ENCODE measurements at regions not wholly inside any gene's neighbourhood (a gene's known extent, or its start where the extent isn't known, plus 50 kb on each side); places are given as distances from the start of the nearest gene placed in this dataset.

DNA sequence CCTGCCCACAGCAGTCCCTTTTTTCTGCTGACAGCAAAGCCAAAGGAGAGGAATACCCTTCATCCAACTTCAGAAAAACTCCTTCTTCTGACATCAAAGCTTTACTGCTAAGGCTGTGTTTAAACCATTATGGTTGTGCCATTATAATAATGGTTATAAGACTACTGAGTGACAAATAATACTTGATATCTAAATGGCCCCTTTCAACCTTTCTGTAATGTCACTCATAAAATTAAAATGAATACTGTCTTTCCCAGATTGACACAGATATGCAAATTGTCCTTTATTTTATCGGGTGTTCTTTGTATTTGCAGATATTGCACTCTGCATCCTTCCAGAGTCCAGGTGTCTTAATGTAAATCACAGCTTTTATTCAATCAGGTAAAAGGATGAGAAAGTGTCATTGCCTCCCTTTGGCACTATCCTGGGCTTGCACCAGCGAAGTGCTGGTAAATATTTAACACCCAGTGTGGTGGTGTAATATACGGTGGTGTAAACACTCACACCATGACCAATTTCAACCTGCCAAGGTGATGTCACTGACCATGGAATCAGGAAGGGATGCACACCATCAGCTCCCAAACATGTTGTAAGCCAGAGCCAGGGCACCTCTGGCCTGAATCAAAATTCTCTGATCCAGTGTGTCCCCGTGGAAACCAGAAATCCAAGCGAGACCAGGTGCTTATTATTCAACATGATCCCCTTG lies 139.4 kb upstream of the TENM3 start:
- ChIA-PET POLR2A (no interaction called here), CTCF (interaction anchor here (1.9 kb wide), 1 partner anchor 14 kb away, joined by 4 read pairs; no protein-coding TSS in a partner anchor)
- H3K9me3 Mint-ChIP-seq (ENCODE audit: unreplicated experiment) = no peaks in the 10 kb centered on the region

DNA sequence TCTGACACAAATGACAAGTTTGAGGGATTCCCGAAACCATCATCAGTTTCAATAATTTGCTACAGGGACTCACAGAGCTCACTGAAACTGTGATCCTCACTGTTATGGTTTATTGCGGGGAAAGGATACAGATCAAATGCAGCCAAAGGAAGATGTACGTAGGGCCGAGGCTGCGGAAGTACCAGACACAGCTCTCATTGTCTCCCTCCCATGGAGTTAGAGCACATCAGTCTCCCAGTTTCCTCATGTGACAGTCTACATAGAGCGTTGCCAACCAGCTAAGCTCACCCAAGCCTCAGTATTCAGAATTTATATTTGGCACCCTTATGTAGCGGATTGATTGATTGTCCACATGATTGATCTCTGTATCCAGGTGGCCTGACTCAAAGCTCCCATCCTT lies 137.8 kb upstream of the TENM3 start:
- ChIA-PET POLR2A (no interaction called here), CTCF (interaction anchor here (0.6 to 1.1 kb wide), 3 partner anchors 15 to 510 kb away, joined by 3 to 4 read pairs (median 3); no protein-coding TSS in a partner anchor)
- H3K36me3 Mint-ChIP-seq (ENCODE audit: insufficient read depth, unreplicated experiment) = no peaks in the 10 kb centered on the region
- TF ChIP-seq, protein P1, sequence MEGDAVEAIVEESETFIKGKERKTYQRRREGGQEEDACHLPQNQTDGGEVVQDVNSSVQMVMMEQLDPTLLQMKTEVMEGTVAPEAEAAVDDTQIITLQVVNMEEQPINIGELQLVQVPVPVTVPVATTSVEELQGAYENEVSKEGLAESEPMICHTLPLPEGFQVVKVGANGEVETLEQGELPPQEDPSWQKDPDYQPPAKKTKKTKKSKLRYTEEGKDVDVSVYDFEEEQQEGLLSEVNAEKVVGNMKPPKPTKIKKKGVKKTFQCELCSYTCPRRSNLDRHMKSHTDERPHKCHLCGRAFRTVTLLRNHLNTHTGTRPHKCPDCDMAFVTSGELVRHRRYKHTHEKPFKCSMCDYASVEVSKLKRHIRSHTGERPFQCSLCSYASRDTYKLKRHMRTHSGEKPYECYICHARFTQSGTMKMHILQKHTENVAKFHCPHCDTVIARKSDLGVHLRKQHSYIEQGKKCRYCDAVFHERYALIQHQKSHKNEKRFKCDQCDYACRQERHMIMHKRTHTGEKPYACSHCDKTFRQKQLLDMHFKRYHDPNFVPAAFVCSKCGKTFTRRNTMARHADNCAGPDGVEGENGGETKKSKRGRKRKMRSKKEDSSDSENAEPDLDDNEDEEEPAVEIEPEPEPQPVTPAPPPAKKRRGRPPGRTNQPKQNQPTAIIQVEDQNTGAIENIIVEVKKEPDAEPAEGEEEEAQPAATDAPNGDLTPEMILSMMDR (IDR thresholded peaks at IDR 0.05; ENCODE audit: unreplicated experiment) = no peak
- intact Hi-C loops (cut with micrococcal nuclease) = no loop called here
- H3K9me3 Mint-ChIP-seq (ENCODE audit: unreplicated experiment) = no peaks in the 10 kb centered on the region
- no peaks in the 10 kb centered on the region for H3K27me3 Mint-ChIP-seq (ENCODE audit: insufficient read depth, unreplicated experiment)
- no peak for DNase-seq (ENCODE audit: unreplicated experiment)
- H3K27ac Mint-ChIP-seq (ENCODE audit: low read depth, unreplicated experiment) = no peak overlapping the region
- no TSS peak for BruUV-seq (replicated peaks)
- H3K4me1 Mint-ChIP-seq (ENCODE audit: insufficient read depth, unreplicated experiment) = no peaks in the 10 kb centered on the region
- H3K4me3 Mint-ChIP-seq (ENCODE audit: unreplicated experiment) = no peak overlapping the region

More for the DNA sequence above, 139.4 kb upstream of the TENM3 start:
- no peaks in the 10 kb centered on the region for H3K4me1 Mint-ChIP-seq (ENCODE audit: insufficient read depth, unreplicated experiment)
- H3K36me3 Mint-ChIP-seq (ENCODE audit: insufficient read depth, unreplicated experiment) = no peaks in the 10 kb centered on the region
- DNase-seq (ENCODE audit: unreplicated experiment) = no peak
- H3K4me3 Mint-ChIP-seq (ENCODE audit: unreplicated experiment) = no peak overlapping the region
- BruUV-seq (replicated peaks) = no TSS peak
- no peaks in the 10 kb centered on the region for H3K27me3 Mint-ChIP-seq (ENCODE audit: insufficient read depth, unreplicated experiment)
- TF ChIP-seq, protein P1 (IDR thresholded peaks at IDR 0.05; ENCODE audit: unreplicated experiment) = no peak
- intact Hi-C loops (cut with micrococcal nuclease) = no loop called here
- H3K27ac Mint-ChIP-seq (ENCODE audit: low read depth, unreplicated experiment) = no peak overlapping the region

DNA sequence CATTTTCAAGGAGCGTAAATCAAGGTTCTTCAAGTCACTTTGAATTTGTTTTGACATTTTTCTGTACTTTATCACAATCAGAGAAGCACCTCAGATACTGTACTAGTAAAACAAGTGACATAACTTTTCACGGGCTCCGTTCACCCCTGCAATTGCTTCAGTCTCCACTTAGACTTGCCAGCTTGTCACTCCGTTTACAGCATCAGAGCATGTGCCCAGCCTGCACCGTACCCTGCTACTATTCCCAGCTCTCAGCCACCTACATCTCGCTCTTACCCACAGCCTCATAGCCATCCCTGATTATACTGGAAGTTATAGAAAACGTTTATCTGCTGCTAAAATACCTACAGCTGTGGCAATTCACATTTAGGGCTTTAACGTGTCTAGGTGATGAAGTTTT lies 135.3 kb upstream of the TENM3 start:
- Mint-ChIP-seq H3K27ac (ENCODE audit: low read depth, unreplicated experiment) (no peak overlapping the region), H3K4me3 (ENCODE audit: unreplicated experiment) (no peak overlapping the region), H3K27me3 (ENCODE audit: insufficient read depth, unreplicated experiment) (no peaks in the 10 kb centered on the region), H3K4me1 (ENCODE audit: insufficient read depth, unreplicated experiment) (no peaks in the 10 kb centered on the region), H3K9me3 (ENCODE audit: unreplicated experiment) (no peaks in the 10 kb centered on the region), H3K36me3 (ENCODE audit: insufficient read depth, unreplicated experiment) (no peaks in the 10 kb centered on the region)
- DNase-seq (ENCODE audit: unreplicated experiment) = no peak
- intact Hi-C loops (cut with micrococcal nuclease) = no loop called here
- TF ChIP-seq, protein P1 (IDR thresholded peaks at IDR 0.05; ENCODE audit: unreplicated experiment) = no peak
- CTCF ChIA-PET = no interaction called here
- no TSS peak for BruUV-seq (replicated peaks)
- POLR2A ChIA-PET = no interaction called here

DNA sequence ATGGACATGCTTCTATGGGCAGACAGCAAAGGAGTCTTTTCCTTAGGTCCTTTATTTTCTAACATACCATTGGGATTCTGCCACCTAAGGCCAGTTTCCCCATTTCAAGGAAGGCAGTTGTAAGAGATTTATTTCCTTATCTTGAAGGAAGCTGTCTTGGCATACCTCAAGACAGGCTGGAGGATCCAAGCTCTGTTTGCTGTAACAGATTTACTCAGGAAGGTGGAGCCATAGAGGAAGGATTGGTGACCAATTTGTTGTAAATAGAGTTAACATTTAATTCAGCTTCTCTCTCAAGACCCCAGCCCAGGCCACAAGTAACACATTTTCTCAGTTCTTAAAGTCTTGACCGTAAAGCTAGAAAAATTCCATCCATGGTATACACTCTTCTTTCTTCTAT lies 131.6 kb upstream of the TENM3 start:
- POLR2A ChIA-PET = no interaction called here
- TF ChIP-seq, protein P1 (IDR thresholded peaks at IDR 0.05; ENCODE audit: unreplicated experiment) = no peak
- H3K36me3 Mint-ChIP-seq (ENCODE audit: insufficient read depth, unreplicated experiment) = no peaks in the 10 kb centered on the region
- CTCF ChIA-PET = interaction anchor here (0.7 to 1.6 kb wide), 2 partner anchors 15 to 685 kb away, joined by 3 read pairs; no protein-coding TSS in a partner anchor
- H3K27me3 Mint-ChIP-seq (ENCODE audit: insufficient read depth, unreplicated experiment) = no peaks in the 10 kb centered on the region
- no peaks in the 10 kb centered on the region for H3K9me3 Mint-ChIP-seq (ENCODE audit: unreplicated experiment)
- no peak overlapping the region for H3K27ac Mint-ChIP-seq (ENCODE audit: low read depth, unreplicated experiment)
- H3K4me1 Mint-ChIP-seq (ENCODE audit: insufficient read depth, unreplicated experiment) = no peaks in the 10 kb centered on the region
- no peak overlapping the region for H3K4me3 Mint-ChIP-seq (ENCODE audit: unreplicated experiment)
- intact Hi-C loops (cut with micrococcal nuclease) = no loop called here
- DNase-seq (ENCODE audit: unreplicated experiment) = no peak
- no TSS peak for BruUV-seq (replicated peaks)
